HCT116 (cell line): ENCODE measurements at regions not wholly inside any gene's neighbourhood (a gene's known extent, or its start where the extent isn't known, plus 50 kb on each side); places are given as distances from the start of the nearest gene placed in this dataset.

ENCODE experiments used
- ATAC-seq: fragments of 200-7000 bp; cut with Tn5 transposase; 2 replicates; pipeline ENCODE4 v1.9.1; 2020; ENCODE audit warnings: mild to moderate bottlenecking, moderate library complexity
- BruUV-seq: library from RNA; stranded (reverse); fragments of 400-500 nt; replicated peaks from 2 replicates; lab custom pipeline; 2021; lab: Mats Ljungman, UMichigan
- CTCF ChIA-PET: fragments of 300-600 bp; sonication (Branson Sonifier 250); formaldehyde crosslinking; loops from one replicate; lab custom pipeline; 2021; ENCODE audit warnings: antibody characterized with exemption; lab: Charles Lee
- POLR2A ChIA-PET: fragments of 300-600, 350-600 bp; sonication (Branson Sonifier 250); formaldehyde crosslinking; loops from one replicate; lab custom pipeline; 2021; ENCODE audit warnings: antibody characterized with exemption; lab: Charles Lee
- RAD21 ChIA-PET, 2 experiments: fragments of 300-600 bp; sonication (Branson Sonifier 250); formaldehyde crosslinking; loops; one replicate each; lab custom pipeline; 2023; ENCODE audit warnings: low total read pairs in 2 of 2; ENCODE audit not compliant: uncharacterized antibody in 2 of 2, unreplicated experiment in 2 of 2, low non-redundant PET in 1 of 2; lab: Charles Lee
- DNase-seq: peaks from one replicate; pipeline ENCODE4 v3.0.0-alpha.2; 2010; ENCODE audit warnings: low read depth, low spot score
- H2AFZ ChIP-seq: fragments of 200-600 bp; shearing (Covaris generic), sonication (generic); 2 replicates; pipeline ENCODE4 v1.6.1; 2017; ENCODE audit warnings: low read depth, mixed run types, mixed read lengths, antibody characterized with exemption, low read length; ENCODE audit not compliant: poor library complexity, severe bottlenecking
- H3K27ac ChIP-seq: 2 replicates; pipeline ENCODE4 v1.5.1; 2012; ENCODE audit warnings: low read depth, low read length
- H3K27me3 ChIP-seq: fragments of 200-600 bp; sonication (generic); 2 replicates; pipeline ENCODE4 v1.6.1; 2016; ENCODE audit warnings: mixed run types, low read length, mixed read lengths; ENCODE audit not compliant: insufficient read depth
- H3K36me3 ChIP-seq, 2 experiments: fragments of 200-500 bp in 1 of 2; fragments of 200-600 bp in 1 of 2; sonication (Bioruptor generic) in 1 of 2; sonication (generic) in 1 of 2; 2 replicates each; pipeline versions ENCODE4 v1.5.1 to v1.6.1; 2014 to 2016; ENCODE audit warnings: low read length in 2 of 2, inconsistent platforms in 1 of 2, mixed read lengths in 1 of 2, mixed run types in 1 of 2; ENCODE audit not compliant: insufficient read depth in 2 of 2, control insufficient read depth in 1 of 2
- H3K4me1 ChIP-seq, 2 experiments: fragments of 200-600 bp in 1 of 2; sonication (generic) in 1 of 2; 2 replicates each; pipeline versions ENCODE4 v1.5.1 to v1.6.1; 2012 to 2017; ENCODE audit warnings: low read length in 2 of 2, inconsistent platforms in 1 of 2, mild to moderate bottlenecking in 1 of 2, mixed read lengths in 1 of 2, mixed run types in 1 of 2, moderate library complexity in 1 of 2; ENCODE audit not compliant: insufficient read depth in 2 of 2, control insufficient read depth in 1 of 2
- H3K4me2 ChIP-seq: fragments of 200-600 bp; sonication (generic); 2 replicates; pipeline ENCODE4 v1.6.1; 2017; ENCODE audit warnings: mixed run types, low read length, mixed read lengths
- H3K4me3 ChIP-seq, 2 experiments: fragments of 200-600 bp in 1 of 2; sonication (generic) in 1 of 2; replicated peaks in 1 of 2; 2 replicates each; pipeline ENCODE4 v1.5.1; 2011 to 2016; ENCODE audit warnings: low read length in 2 of 2, control low read depth in 1 of 2, low read depth in 1 of 2, mild to moderate bottlenecking in 1 of 2, mixed read lengths in 1 of 2, mixed run types in 1 of 2
- H3K79me2 ChIP-seq: fragments of 200-600 bp; sonication (generic); 2 replicates; pipeline ENCODE4 v1.6.1; 2017; ENCODE audit warnings: mild to moderate bottlenecking, mixed run types, low read length, moderate library complexity, mixed read lengths; ENCODE audit not compliant: insufficient read depth
- H3K9ac ChIP-seq: fragments of 200-600 bp; sonication (generic); 2 replicates; pipeline ENCODE4 v1.6.1; 2016; ENCODE audit warnings: low read length, mixed read lengths
- H3K9me2 ChIP-seq: fragments of 200-600 bp; sonication (generic), shearing (Covaris generic); 2 replicates; pipeline ENCODE4 v1.6.1; 2017; ENCODE audit warnings: mixed run types, mild to moderate bottlenecking, moderate library complexity; ENCODE audit not compliant: insufficient read depth
- H3K9me3 ChIP-seq, 2 experiments: fragments of 200-500 bp in 1 of 2; fragments of 200-600 bp in 1 of 2; sonication (Bioruptor generic) in 1 of 2; sonication (generic) in 1 of 2; 2 replicates each; pipeline ENCODE4 v1.6.1; 2014 to 2017; ENCODE audit warnings: low read length in 2 of 2, mixed read lengths in 2 of 2, inconsistent platforms in 1 of 2, low read depth in 1 of 2, mild to moderate bottlenecking in 1 of 2, mixed run types in 1 of 2, moderate library complexity in 1 of 2; ENCODE audit not compliant: control insufficient read depth in 1 of 2, insufficient read depth in 1 of 2
- H4K20me1 ChIP-seq: fragments of 200-600 bp; sonication (generic), shearing (Covaris generic); 2 replicates; pipeline ENCODE4 v1.6.1; 2017; ENCODE audit warnings: mixed run types, mild to moderate bottlenecking, moderate library complexity; ENCODE audit not compliant: insufficient read depth
- CBX3 ChIP-seq: IDR thresholded peaks from 2 replicates; pipeline ENCODE4 v1.6.1; 2012; ENCODE audit warnings: low read depth
- CEBPB ChIP-seq: IDR thresholded peaks from 2 replicates; pipeline ENCODE4 v1.6.1; 2012; ENCODE audit warnings: low read depth
- CTCF ChIP-seq, 3 experiments: fragments of 200-600 bp in 1 of 3; sonication (generic) in 1 of 3; IDR thresholded peaks in 2 of 3; conservative IDR thresholded peaks in 1 of 3; 2 replicates each; pipeline ENCODE4 v1.5.1; 2012 to 2017; ENCODE audit warnings: low read depth in 2 of 3, low read length in 2 of 3, antibody characterized with exemption in 1 of 3, borderline replicate concordance in 1 of 3, control low read depth in 1 of 3, mild to moderate bottlenecking in 1 of 3, mixed read lengths in 1 of 3, mixed run types in 1 of 3, moderate library complexity in 1 of 3; ENCODE audit not compliant: insufficient read depth in 1 of 3
- EGR1 ChIP-seq: IDR thresholded peaks from 2 replicates; pipeline ENCODE4 v1.6.1; 2012; ENCODE audit warnings: low read depth
- ELF1 ChIP-seq: IDR thresholded peaks from 2 replicates; pipeline ENCODE4 v1.6.1; 2012; ENCODE audit warnings: low read depth, borderline replicate concordance
- EZH2 ChIP-seq: fragments of 200-600 bp; sonication (generic); IDR thresholded peaks from 2 replicates; pipeline ENCODE4 v1.6.1; 2017; ENCODE audit warnings: antibody characterized with exemption, mixed run types
- EZH2phosphoT487 ChIP-seq: fragments of 200-600 bp; IDR thresholded peaks from 2 replicates; pipeline ENCODE4 v1.6.1; 2018; ENCODE audit warnings: antibody characterized with exemption, borderline replicate concordance
- FOSL1 ChIP-seq: IDR thresholded peaks from 2 replicates; pipeline ENCODE4 v1.6.1; 2012; ENCODE audit warnings: low read depth
- JUND ChIP-seq: IDR thresholded peaks from 2 replicates; pipeline ENCODE4 v1.6.1; 2012
- RAD21 ChIP-seq: IDR thresholded peaks from 2 replicates; pipeline ENCODE4 v1.6.1; 2012; ENCODE audit warnings: low read depth, mild to moderate bottlenecking
- SP1 ChIP-seq: IDR thresholded peaks from 2 replicates; pipeline ENCODE4 v1.6.1; 2012; ENCODE audit warnings: low read depth
- TCF7L2 ChIP-seq: IDR thresholded peaks from 2 replicates; pipeline ENCODE4 v1.7.0; 2011; ENCODE audit warnings: borderline replicate concordance, inconsistent platforms; ENCODE audit not compliant: insufficient read depth, insufficient read length; ENCODE audit errors: extremely low read depth
- YY1 ChIP-seq: IDR thresholded peaks from 2 replicates; pipeline ENCODE4 v1.6.1; 2011; ENCODE audit warnings: low read length, low read depth, moderate library complexity, mild to moderate bottlenecking; ENCODE audit not compliant: insufficient replicate concordance; ENCODE audit errors: extremely low read depth
- ZFX ChIP-seq: fragments of 450-650 bp; IDR thresholded peaks from 2 replicates; pipeline ENCODE4 v1.6.1; 2017
- intact Hi-C: fragments of 100-400 bp; cut with micrococcal nuclease; formaldehyde crosslinking; loops from 2 replicates; pipeline ENCODE4 v1.10.0; 2022
- TF ChIP-seq, protein P1 (sequence below): IDR thresholded peaks from 2 replicates; pipeline ENCODE4 v1.6.1; 2012
- TF ChIP-seq, protein P2 (sequence below): IDR thresholded peaks from 2 replicates; pipeline ENCODE4 v1.6.1; 2012

GRCh38 chr6:92180090-92180489 is 1239.3 kb downstream of the EPHA7 start:
- BruUV-seq = no TSS peak
- CTCF ChIA-PET = no interaction called here

More at GRCh38 chr6:92180090-92180489, 1239.3 kb downstream of the EPHA7 start:
- Histone ChIP-seq H3K36me3 (no peaks in the 10 kb centered on the region), H2AFZ (no peak overlapping the region), H3K4me2 (no peak overlapping the region), H3K4me1 (no peaks in the 10 kb centered on the region), H3K9me3 (peaks cover 3 to 28% of the 10 kb centered on the region in 2 experiments; a peak in 2 of 4 replicates), H3K27me3 (no peaks in the 10 kb centered on the region), H3K9me2 (no peaks in the 10 kb centered on the region), H3K4me3 (no peak overlapping the region), H3K9ac (no peak overlapping the region), H3K27ac (no peak overlapping the region), H4K20me1 (no peaks in the 10 kb centered on the region), H3K79me2 (no peaks in the 10 kb centered on the region)
- TF ChIP-seq, protein P1, sequence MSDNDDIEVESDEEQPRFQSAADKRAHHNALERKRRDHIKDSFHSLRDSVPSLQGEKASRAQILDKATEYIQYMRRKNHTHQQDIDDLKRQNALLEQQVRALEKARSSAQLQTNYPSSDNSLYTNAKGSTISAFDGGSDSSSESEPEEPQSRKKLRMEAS = no peak
- TF ChIP-seq EZH2 (no peak), CTCF (IDR thresholded peaks at IDR 0.05 in 2 of 3, conservative IDR thresholded peaks at IDR 0.05 in 1 of 3; ENCODE audit: borderline replicate concordance in 1 of 3, insufficient read depth in 1 of 3, low read depth in 2 of 3, low read length in 2 of 3) (no peak), CEBPB (no peak), TCF7L2 (no peak), SP1 (no peak), ZFX (no peak), RAD21 (no peak), CBX3 (no peak), FOSL1 (no peak), EGR1 (no peak), JUND (no peak), YY1 (no peak), EZH2phosphoT487 (no peak), ELF1 (no peak)
- TF ChIP-seq, protein P2, sequence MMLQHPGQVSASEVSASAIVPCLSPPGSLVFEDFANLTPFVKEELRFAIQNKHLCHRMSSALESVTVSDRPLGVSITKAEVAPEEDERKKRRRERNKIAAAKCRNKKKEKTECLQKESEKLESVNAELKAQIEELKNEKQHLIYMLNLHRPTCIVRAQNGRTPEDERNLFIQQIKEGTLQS = no peak
- ChIA-PET POLR2A (no interaction called here), RAD21 (no interaction called here)
- DNase-seq (no peak), ATAC-seq (no peak)
- intact Hi-C loops = no loop called here
